ENCODE measurements at regions not wholly inside any gene's neighbourhood (a gene's known extent, or its start where the extent isn't known, plus 50 kb on each side); places are given as distances from the start of the nearest gene placed in this dataset.

- no peak for TF ChIP-seq CTCF (IDR thresholded peaks at IDR 0.05; ENCODE audit: poor library complexity, severe bottlenecking)
- TF ChIP-seq EZH2 (IDR thresholded peaks at IDR 0.05; ENCODE audit: borderline replicate concordance, insufficient read depth, low read length, poor library complexity, severe bottlenecking), result no peak
- TF ChIP-seq EP300 (conservative IDR thresholded peaks at IDR 0.05; ENCODE audit: poor library complexity, severe bottlenecking), result no peak
- TF ChIP-seq POLR2AphosphoS5 (IDR thresholded peaks at IDR 0.05), result no peak
- no peak for TF ChIP-seq MXI1 (conservative IDR thresholded peaks at IDR 0.05; ENCODE audit: poor library complexity, severe bottlenecking)
- no peak for TF ChIP-seq REST (IDR thresholded peaks at IDR 0.05; ENCODE audit: borderline replicate concordance)
- TF ChIP-seq SMC3 (conservative IDR thresholded peaks at IDR 0.05; ENCODE audit: poor library complexity), result no peak
Measured at GRCh38 chr7:53431901-53432300, 396.5 kb downstream of the POM121L12 start.

Measured in neural cell (in vitro differentiated cells).